GM19468 (cell line): ENCODE measurements at regions not wholly inside any gene's neighbourhood (a gene's known extent, or its start where the extent isn't known, plus 50 kb on each side); places are given as distances from the start of the nearest gene placed in this dataset.
"Not testable (repeated sequence)": the region's sequence is repeated elsewhere in the genome, so short reads cannot be mapped to it uniquely, and the experiment has no call there.

Experiments
- ATAC-seq: cut with Tn5 transposase; IDR thresholded peaks from one replicate; pipeline ENCODE4 v1.9.1; 2021; ENCODE audit warnings: mild to moderate bottlenecking, moderate library complexity, moderate number of reproducible peaks; ENCODE audit not compliant: unreplicated experiment; ENCODE audit errors: extremely low read depth

DNA sequence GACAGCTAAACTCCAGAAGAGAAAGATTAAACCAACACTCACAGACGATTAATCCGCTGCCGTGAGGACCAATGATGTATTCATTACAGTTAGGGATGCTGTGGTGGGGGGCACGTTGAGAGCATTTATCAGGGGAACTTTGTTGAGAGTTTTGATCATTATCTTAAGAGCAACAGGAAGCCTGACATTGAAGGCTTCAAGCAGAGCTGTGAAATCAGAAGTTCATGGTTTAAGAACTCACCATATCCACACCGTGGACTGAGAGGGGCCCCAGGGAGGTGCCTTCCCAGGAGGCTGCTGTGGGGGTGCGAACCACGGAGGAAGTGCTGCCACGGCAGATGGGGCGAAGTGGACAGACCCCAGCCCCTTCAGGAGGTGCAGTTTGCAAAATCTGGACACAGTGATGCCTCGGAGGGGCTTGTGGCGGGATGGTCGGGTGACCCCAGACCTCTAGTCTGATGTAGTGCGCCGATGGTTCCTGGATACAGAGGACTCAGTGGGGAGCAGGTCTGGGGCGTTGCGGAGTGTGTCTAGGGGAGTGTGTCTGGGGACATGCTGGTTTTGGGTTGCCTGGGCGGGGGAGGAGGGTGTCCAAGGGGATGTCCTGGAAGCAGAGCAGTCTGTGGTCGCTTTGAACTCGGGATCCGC, 73.0 kb downstream of the DIO3 start:
- no peak for ATAC-seq

DNA sequence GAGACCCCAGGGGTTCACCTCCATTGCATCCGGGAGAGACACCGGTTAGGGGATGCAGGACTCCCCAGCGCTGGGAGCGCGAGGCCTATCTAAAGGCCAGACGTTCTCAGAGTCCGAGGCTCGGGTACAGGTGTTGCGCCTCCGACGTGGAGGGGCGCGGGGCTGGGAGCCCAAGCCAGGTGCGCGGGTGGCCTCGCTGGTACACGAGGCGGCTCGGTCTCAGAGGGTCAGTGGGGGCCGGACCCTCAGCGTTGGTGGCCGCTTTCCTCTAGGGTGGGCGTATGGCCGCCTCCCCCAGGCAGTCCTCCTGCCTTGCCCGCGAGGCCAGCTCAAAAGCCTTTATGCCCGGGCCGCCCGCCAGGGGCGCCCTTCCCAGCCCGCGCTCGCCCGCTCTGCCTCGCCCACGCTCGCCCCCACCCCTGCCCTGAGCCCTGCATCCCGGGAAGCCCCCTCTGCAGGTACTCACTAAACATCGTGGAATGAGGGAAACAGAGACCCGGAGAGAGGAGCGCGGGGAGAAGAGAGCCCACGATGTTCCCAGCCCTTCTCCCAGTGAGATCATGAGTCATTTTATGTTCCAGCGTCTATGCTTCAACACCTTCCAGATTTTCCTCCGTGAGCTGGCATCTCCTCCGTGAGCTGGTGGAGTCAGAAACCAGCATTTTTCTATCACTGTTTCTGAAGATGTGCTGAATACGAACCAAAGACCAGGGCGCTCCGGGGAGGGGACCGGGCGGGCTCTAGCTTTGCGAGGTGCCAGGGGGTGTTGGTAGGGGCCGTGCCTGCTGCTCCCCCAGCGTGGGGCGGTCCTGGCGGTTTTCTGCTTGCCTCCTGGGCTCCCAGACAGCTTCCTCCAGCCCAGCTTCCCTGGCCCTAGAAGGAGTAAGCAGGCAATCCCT, 73.8 kb downstream of the DIO3 start:
- no peak for ATAC-seq

GRCh38 chr14:101635749-101636560, 74.7 kb downstream of the DIO3 start:
- ATAC-seq: no peak

GRCh38 chr14:101639241-101639833, 78.0 kb downstream of the DIO3 start:
- ATAC-seq: no peak

DNA sequence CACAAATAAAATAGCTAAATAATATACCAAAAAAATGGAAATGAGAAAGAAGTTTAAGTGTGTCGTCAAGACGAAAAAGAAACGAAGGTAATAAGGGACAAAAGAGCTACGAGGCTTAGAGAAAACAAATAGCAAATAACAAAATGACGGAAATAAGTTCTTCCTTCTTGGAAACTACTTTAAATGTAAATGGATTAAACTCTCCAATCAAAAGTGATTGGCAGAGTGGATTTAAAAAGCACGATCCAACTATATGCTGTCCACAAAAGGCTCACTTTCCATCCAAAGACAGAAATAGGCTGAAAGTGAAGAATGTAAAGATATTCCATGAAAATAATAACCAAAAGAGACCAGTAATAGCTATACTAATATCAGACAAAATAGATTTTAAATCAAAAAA, 82.4 kb downstream of the DIO3 start:
- no peak for ATAC-seq

GRCh38 chr14:101654051-101654450, 92.8 kb downstream of the DIO3 start:
- no peak for ATAC-seq

DNA sequence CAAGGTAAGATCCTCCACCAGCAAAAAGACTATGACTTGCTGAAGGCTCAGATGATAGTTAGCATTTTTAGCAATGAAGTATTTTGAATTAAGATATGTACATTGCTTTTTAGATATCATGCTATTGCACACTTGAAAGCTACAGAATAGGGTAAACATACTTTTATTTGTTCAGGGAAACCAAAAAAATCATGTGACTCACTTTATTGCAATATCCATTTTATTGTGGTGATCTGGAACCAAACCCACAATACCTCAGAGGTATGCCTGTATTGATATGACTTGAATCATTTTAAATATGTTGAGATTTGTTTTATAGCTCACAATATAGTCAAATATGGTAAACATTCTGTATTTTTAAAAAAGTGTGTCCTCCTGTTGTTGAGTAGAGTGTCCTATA, 96.1 kb downstream of the DIO3 start:
- ATAC-seq: no peak

DNA sequence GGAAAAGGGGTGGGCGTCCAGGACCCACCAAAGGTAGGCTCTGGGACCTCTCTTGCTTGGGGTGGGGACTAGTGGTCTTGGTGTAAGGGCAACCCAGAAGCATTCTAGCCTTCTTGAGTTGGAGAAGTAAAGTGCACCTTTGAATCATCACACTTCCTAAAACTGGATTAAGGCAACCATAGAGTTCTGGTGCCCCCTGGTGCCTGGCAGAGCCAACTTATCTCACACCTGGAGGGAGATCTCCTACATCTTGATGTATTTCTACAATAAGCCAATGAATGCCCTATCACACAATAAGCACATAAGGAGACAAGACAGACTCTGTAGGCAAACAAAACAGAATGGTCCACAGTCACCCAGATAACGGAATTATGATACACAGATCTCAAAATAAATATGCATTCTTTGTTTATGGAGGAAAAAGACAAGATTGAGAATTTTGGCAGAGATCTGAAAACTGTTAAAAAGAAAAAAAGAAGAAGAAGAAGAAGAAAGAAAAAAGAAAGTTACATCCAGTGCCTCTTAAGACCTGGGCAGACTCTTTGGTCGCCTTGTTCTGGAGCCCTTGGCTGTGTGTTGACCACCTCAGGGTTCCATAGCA, 95.9 kb upstream of the PPP2R5C start:
- ATAC-seq: no peak

DNA sequence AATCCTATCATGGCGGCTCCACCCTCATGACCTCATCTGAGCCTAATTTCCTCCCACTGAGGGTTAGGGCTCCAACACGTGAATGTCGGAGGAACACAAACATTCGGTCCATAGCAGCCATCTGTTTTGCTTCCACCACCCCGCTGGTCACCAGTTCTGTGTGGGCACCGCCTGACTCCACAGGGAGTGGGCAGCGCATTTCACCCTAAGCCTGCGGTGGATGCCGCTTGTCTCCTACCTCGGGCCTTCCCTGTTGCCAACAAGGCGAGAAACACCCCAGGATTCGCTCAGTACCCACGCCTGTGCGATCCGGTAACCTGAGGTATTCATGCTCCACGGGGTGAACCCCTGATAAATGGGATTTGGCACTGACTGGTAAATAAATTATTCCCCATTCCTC, 95.2 kb upstream of the PPP2R5C start:
- no peak for ATAC-seq

DNA sequence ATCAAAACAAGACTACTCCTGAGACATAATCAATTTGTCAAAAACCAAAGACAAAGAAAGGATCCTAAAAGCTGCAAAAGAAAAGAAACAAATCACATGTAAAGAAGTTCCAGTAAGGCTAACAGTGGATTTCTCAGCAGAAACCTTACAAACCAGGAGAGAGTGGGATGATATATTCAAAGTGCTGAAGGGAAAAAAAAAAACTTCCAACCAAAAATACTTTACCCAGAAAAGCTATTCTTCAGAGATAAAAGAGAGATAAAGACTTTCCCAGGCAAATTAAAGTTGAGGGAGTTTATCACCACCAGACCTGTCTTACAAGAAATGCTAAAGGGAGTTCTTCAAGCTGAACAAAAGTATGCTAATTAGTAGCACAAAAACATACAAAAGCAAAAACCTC, 91.9 kb upstream of the PPP2R5C start:
- ATAC-seq: no peak

GRCh38 chr14:101673873-101674272, 87.6 kb upstream of the PPP2R5C start:
- no peak for ATAC-seq

GRCh38 chr14:101675835-101676234, 85.7 kb upstream of the PPP2R5C start:
- not testable (repeated sequence) for ATAC-seq

- ATAC-seq: not testable (repeated sequence)
Measured at GRCh38 chr14:101677912-101678327, 83.6 kb upstream of the PPP2R5C start.

DNA sequence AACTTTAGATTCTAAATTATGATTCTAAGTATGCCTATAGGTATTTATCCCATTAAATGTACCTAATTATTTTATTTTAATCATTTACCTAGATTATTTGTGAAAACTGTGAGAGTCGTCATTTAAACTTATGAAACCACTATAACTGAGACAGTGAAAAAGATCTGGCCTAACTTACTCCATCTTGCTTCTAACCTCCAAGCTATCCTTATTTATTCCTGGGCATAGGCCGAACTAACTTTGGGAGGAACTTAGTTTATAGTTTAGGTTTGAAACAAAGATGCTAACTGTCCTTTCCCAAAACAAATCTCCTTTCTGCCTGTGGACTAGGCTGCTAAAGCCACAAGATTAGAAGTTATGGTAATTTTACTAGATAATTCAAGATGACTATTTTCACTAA, 79.7 kb upstream of the PPP2R5C start:
- ATAC-seq: no peak

- ATAC-seq: no peak
Measured at GRCh38 chr14:101683365-101683764, 78.1 kb upstream of the PPP2R5C start.

- no peak for ATAC-seq
Measured at GRCh38 chr14:101687756-101688546, 73.6 kb upstream of the PPP2R5C start.

- ATAC-seq: no peak
Measured at GRCh38 chr14:101689039-101689501, 72.4 kb upstream of the PPP2R5C start.

GRCh38 chr14:101689966-101690365, 71.5 kb upstream of the PPP2R5C start:
- not testable (repeated sequence) for ATAC-seq

GRCh38 chr14:101695659-101696058, 65.8 kb upstream of the PPP2R5C start:
- no peak for ATAC-seq
